GM19351 (cell line): ENCODE measurements at regions not wholly inside any gene's neighbourhood (a gene's known extent, or its start where the extent isn't known, plus 50 kb on each side); places are given as distances from the start of the nearest gene placed in this dataset.
"Not testable (repeated sequence)": the region's sequence is repeated elsewhere in the genome, so short reads cannot be mapped to it uniquely, and the experiment has no call there.

ENCODE experiments used
- ATAC-seq: cut with Tn5 transposase; IDR thresholded peaks from one replicate; pipeline ENCODE4 v1.9.1; 2021; ENCODE audit warnings: mild to moderate bottlenecking, moderate library complexity; ENCODE audit not compliant: unreplicated experiment

DNA sequence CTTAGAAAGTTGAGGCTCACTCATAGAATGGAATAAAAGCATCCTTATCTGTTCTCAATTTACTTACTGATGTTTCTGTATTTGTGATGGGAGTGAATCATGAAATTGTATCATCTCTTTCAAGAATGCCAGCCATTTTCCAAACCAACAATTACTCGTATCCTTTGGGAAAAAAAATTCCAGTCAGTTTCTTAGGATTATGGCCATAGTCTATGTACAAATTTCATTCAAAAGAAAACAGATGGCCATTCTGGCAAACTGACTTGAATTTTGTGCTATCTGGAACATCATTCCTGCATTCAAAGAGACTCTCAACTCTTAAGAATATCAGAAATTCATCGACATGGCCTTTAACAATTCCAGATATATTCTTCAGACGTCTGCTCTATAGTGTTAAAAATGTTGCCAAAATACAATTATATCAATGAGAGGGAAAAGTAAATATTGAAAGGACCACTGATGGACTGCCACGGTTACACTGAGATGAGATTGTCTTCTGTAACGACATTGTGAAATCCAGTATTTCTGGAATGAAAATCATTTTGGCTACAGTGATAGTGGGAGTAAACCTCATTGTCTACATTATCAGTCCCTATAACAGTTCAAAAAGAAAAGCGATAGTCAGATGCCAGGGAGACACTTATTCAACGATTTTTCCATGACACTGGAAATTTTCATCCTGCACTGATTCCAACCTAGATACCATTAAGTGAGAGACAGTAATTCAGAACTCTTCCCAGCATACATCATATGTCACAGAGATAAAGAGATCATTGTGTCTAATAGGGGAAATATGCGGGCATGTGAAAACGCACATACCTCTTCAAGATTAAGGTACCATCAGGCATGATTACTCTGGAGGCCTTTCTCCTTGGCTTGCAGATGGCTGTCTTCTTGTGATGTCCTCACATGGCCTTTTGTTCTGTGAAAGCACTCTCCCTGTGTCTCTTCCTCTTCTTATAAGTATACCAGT, 953.8 kb upstream of the ALCAM start:
- no peak for ATAC-seq

DNA sequence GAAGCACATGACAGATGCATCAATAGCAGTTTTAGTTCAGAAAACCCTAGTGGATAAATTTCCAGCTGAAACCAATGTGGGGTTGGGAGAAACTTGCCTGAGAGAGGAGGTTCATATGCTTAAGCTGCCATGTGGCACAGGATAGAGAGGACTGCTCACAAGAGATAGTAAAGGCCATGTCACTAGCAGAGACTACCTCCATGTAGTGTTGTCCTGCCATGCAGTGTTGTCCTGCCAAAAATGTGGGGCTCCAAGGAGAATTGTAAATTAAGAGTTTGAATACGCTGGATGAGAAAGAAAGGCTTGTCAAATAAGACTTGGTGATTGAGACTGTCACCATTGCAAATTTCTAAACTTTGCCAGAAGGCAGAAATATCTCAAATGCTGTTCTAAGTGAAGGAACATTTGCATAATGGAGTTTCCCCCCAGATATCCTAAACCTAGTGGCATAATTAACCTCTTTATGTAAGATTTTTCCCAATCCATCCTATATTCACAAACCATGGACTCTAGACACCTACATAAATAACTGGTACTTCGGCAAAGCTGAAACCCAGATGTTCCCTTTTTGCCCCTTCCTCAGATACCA, 938.3 kb upstream of the ALCAM start:
- no peak for ATAC-seq

DNA sequence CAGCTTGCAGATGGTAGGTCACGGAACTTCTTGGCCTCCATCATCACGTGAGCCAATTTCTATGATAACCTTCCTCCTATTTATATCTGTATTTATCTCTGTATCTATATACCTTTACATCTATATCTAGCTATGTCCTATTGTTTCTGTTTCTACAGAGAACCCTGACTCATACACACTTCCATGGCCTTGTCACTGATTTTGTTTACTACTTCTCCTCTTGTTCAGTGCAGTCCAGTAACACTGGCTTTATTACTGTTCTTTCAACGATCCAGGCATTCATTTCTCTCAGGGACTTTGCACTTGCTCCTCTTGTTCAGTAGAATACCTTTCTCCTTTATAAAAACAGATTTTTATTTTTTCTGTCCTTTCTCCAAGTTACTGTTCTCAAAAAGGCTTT, 937.0 kb upstream of the ALCAM start:
- ATAC-seq = no peak

DNA sequence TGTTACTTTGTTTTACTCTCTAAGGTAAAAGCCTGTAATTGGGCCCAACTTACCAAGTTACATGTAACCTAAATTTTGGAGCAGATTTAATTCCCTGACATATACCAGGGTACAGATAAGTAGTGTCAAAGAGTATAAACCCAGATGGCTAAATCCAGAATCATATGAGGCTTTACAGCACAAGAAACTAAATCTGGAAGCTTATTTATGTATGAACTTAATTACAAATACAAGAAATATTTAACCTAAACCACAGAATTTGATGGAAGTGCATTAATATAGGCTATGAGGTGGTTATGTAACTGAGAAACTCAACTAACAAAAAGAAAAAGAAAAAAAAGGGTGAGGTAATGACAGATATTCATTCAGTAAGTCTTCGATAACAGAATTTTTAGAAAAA, 930.2 kb upstream of the ALCAM start:
- ATAC-seq = no peak

DNA sequence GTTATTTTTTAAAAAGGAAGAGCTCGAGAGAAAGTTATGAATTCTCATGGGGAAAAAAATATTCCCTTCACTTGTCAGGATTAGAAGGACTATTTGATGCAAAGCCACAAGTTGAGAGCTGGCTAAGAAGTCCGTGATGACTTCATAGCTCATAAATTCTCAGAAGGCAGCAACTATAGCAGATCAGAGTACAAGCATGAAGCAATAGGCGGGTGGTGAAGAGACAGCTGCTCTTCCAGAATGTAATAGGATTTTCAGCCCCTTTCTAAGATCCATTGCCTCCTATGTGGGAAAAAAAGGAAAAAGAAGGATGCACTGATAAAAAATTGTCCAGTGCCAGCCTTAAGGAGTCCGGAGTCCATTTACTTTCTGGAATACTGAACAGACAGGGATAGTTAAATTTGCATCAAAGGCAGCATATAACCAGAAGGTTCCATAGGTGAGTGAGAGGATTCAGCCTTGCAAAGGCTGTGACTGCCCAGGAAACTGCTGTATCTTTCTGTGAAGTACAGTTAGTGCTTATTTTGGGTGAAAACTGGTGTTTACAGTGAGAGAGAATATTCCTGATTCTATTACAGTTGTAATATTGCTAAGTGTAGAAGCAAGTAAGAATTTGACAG, 929.5 kb upstream of the ALCAM start:
- ATAC-seq = no peak

DNA sequence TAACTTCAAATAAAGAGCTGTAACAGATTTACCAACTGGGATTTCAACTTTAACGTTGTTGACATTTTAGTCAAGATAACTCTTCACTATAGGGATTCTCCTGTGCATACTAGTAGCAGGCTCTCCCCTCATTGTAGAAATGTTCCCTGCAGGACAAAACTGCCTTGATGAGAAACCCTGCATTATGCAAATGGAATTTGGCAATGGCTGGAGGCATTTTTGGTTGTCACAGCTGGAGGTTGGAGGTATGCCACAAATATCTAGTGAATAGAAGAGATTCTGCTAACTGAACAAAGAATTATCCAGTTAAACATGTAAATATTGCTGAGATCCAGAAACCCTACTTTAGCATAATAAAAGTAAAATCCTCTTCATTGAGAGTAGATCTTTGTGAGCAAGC, 928.8 kb upstream of the ALCAM start:
- ATAC-seq = no peak

DNA sequence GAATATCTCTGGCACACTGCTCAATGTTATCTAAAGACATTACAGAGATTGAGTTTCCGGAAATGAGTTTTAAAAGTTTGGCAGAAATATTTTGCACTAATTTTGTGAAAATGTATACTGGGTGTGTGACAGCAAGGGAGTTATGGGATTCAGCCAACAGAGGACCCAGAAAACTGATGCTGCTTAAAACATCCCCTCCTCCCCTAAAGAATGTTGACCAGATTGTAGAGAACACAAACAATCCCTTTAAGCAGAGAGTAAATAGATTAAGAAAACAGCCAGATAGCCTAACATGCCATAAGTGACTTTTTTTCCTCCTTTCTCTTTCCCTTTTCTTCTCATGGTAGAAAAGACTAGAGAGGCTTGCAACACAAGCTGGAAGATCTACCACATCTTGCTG, 928.0 kb upstream of the ALCAM start:
- ATAC-seq = no peak

DNA sequence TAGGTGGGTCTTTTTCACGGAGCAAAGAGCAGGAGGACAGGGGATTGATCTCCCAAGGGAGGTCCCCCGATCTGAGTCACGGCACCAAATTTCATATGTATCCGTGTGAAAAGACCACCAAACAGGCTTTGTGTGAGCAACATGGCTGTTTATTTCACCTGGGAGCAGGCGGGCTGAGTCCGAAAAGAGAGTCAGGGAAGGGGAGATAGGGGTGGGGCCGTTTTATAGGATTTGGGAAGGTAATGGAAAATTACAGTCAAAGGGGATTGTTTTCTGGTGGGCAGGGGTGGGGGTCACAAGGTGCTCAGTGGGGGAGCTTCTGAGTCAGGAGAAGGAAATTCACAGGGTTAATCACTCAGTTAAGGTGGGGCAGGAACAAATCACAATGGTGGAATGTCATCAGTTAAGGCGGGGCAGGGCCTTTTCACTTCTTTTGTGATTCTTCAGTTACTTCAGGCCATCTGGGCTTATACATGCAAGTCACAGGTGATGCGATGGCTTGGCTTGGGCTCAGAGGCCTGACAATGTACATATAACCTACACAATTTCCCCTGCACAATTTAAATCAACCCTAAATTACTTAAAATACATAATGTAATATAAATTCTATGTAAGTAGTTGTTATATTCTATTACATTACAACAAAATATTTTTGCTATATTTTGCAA, 921.3 kb upstream of the ALCAM start:
- not testable (repeated sequence) for ATAC-seq

DNA sequence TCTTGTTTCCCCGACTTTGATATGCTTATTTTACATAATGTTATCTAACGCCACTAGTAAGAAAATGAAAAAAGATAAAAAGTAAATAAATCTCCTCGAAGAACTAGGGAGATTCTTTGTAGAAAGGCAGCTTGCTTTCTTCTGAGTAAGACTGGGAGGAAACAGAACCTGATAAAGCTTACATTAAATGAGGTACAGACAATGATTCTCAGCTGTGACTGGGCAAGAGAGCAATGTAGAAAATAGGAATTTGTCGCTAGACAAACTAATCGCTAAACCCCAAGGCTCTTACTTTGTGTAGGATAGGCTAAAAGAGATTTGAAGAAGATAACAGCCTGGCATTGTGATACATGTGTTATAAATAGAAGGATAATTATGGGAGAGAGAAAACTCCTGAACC, 919.0 kb upstream of the ALCAM start:
- no peak for ATAC-seq

DNA sequence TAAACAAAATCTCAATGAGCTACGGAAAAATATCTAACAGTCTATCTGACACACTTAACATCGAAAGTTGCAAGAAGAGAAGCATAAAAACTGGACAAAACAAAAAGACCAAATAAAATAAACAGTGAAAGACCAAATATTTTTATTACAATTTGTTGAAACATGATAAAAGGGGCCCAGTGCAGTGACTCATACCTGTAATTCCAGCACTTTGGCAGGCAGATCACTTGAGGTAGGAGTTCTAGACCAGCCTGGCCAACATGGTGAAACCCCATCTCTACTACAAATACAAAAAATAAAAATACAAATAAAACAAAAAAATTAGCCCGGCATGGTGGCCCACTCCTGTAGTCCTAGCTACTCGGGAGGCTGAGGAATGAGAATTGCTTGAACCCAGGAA, 914.0 kb upstream of the ALCAM start:
- ATAC-seq = no peak

DNA sequence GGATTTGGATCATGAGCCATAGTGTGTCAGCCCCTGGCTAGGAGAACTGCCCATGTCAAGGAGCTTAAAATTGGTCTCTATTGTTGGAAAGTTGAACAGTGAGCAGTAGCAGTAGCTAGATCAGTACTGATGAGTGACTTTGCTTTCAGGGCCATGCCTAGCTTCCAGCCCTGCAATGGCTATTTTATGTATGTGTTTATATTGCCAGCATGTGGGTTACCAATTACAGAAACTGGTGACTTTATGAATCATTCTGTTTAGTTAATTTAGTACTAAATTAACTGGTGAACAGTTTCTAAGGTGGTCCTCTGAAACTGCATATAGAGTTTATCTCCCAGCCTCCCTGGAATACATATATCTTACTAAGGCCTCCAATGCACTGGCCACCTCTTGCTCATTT, 908.1 kb upstream of the ALCAM start:
- ATAC-seq = no peak

DNA sequence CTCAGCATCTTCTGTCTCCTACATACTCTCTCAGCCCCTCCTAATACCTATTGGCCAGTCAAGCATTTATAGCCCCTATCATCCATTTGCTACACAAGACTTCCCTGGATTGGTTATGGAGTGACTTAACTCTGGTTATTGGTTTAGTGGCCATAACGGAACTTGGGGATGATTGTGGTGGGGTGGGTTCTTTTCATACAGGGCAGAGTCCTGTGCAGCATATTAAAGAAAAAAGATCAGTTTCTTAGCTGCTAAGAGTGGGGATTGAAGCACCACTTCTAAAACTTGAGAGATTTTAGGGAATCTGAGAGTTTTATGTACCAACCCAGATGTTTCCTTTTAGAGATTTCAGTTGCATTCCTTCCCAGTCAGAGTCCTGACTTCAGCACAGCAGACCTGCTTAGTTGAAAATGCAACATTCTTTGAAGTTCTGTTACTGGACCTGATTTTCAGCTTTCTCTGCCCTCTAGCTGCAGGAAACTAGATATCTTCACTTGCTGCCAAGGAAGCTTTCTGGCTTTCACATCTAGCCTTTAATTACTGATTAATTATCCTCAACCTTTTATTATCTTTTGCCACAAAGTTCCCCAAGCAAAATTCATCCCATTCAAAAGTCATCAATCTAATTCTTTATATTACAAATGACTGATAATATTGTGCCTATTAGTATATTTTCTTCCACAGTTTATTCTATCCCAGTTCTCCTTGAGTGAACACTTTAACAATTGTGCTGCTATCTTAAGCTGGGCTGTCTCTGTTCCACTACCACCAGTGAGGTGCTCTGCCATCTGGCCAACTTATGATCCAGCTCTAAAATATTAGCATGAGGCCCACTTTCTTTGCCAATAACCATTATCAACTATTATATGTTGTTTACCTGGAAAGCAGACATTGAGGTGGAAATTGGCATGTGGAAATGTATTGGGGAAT, 906.0 kb upstream of the ALCAM start:
- ATAC-seq = no peak

DNA sequence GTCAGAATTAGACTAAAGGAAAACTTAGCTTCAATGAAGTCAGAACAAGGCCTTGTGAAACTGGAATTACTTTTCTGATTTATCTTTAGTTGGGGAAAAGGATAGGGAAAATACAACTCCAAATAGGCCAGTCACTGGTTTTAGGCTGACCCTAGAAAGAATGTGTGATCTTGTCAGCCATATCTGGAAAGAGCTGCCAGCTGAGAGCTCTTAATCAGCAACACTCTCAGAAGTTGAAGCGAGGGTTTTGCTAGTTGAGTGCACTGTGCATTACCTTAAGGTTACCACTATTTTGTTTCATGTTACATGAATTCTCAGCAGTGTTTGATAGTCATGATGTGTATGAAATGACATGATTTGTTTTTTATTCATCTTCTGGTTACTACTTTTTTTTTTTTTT, 905.3 kb upstream of the ALCAM start:
- no peak for ATAC-seq

DNA sequence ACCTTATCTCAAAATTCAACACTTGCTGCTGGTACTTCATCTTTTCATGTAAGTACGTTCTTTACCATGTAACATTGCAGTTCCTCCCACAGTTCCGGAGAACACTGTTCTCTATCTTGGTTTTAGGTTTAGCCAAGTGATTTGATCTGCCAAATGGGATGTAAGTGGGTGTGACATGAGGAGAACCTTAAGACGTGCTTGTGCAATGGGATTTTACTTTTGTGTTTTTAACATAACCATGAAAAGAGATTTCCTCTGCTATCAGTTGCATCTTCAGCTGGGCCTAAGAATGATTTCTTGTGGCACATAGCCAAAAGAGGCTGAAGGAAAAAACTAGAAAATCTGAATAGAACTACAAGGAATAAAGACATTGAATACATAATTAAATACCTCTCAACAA, 894.5 kb upstream of the ALCAM start:
- ATAC-seq = no peak

DNA sequence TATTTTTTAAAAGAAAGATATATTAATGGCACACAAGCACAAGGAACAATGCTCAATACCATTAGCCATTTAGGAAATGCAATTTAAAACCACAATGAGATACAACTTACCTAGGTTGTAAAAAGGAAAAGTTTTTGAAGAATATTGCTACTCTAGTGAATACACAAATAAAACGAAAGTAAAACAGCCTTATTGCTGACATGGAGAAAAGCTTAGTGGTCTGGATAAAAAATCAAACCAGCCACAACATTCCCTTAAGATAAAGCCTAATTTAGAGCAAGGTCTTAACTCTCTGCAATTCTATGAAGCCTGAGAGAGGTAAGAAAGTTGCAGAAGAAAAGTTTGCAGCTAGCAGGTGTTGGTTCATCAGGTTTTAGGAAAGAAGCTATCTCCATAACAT, 892.7 kb upstream of the ALCAM start:
- ATAC-seq = no peak

DNA sequence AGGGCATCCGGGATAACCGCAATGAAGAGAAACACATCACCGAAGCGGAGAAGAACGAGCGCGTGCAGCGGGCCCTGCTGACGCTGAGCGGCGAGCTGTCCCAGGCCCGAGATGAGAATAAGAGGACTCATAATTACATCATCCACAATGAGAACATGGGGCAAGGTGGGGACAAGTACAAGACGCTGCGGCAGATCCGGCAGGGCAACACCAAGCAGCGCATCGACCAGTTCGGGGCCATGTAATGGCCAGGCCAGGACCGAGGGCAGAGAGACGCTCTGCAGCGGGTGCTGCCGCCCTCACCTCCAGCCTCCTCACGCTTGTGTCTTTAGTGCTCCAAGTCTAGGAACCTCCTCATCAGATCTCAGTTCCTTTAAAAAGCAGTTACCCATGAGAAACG, 863.7 kb upstream of the ALCAM start:
- no peak for ATAC-seq

DNA sequence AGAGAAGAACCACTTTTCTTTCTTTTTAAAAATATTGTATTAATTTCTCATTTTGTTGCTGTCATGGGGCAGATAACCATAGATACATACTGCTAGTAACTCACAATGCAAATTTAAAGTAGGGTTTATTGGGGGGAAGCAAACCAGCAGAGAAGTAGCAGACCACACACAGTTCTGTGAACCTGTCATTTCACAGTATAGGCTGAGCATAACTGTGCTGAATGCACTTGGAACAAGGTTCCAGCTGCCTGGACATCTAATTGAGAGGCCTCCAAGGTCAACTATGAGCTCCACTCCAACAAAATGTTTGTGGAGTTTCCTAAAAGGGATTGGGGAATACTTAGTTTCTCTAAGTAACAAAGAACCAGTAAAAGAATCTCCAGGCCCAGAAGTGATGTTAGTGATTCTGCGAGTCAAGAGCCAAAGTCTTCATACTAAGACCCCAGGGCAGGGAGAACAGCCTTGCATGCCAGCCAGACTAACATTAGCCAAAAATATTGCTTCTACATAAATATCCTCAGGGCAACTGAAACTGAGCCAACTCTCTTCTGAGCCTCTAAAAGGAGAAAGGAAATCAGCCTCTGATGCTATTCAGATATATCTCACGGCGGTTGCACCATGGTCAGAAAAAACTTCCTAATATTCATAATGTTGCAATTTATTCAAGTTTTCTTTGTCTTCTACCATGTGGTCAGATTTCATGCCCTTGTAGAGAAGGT, 856.4 kb upstream of the ALCAM start:
- no peak for ATAC-seq

DNA sequence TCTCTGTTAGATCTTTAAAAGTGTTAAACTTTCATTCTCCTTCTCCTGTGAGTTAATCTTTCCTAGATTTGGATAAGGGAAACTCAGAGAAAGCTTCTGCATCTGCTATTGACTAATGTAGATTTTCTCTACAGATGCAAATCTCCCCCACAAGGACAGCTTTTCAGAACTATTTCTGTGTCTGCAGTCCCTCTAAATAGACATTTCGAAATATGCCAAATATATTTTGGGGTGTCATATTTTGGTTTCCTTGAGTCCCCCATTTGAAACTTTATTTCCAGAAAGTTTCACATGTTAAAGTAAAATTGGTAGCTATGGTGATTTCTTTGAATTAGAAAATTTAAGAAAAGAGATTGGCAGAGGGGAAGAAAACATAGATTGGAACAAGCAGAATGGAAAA, 852.3 kb upstream of the ALCAM start:
- no peak for ATAC-seq

DNA sequence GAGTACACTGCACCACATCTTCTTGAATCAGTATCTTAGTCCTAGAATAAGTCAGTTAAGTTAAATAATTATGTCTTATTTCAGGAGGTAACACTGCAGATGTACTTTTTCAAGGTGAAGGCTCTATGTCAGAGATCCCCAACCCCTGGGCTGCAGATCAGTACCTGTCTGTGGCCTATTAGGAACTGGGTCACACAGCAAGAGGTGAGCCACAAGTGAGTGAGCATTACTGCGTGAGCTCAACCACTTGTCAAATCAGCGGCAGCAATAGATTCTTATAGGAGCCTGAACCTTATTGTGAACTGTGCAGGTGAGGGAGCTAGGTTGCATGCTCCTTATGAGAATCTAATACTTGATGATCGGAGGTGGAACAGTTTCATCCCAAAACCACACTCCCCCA, 851.9 kb upstream of the ALCAM start:
- no peak for ATAC-seq

DNA sequence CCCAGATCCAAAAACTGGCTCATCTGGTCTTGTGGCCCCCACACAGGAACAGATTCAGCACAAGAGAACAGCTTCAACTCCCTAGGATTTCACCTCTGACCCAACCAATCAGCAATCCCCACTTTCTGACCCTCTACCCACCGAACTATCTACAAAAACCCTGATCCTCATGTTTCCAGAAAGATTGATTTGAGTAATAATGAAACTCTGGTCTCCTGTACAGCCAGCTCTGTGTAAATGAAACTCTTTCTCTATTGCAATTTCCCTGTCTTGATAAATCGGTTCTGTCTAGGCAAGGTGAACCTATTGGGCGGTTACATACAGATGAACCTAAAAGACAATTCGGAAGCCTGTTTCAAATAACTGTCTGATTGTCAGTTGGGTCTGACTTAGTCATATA, 847.6 kb upstream of the ALCAM start:
- ATAC-seq = peak; percentile 16
